CD14-positive monocyte (primary cell): ENCODE measurements at regions not wholly inside any gene's neighbourhood (a gene's known extent, or its start where the extent isn't known, plus 50 kb on each side); places are given as distances from the start of the nearest gene placed in this dataset.

ENCODE experiments used
- DNase-seq, 3 donors: peaks; one replicate each; pipeline ENCODE4 v3.0.0-alpha.2; 2011 to 2022
- H2AFZ ChIP-seq: 2 replicates; pipeline ENCODE4 v1.6.0; 2012; ENCODE audit warnings: mild to moderate bottlenecking, low read depth, low read length, inconsistent platforms; ENCODE audit not compliant: insufficient read depth, poor library complexity, severe bottlenecking
- H3K27ac ChIP-seq, 2 donors: 1 replicate in 1 of 2; 2 replicates in 1 of 2; pipeline ENCODE4 v1.5.1; 2012 to 2013; ENCODE audit warnings: low read length in 2 of 2, control low read depth in 1 of 2, inconsistent platforms in 1 of 2, low read depth in 1 of 2, mild to moderate bottlenecking in 1 of 2
- H3K27me3 ChIP-seq, 2 donors: one replicate each; pipeline versions ENCODE4 v1.6.0 to v1.6.1; 2011 to 2013; ENCODE audit warnings: low read length in 2 of 2; ENCODE audit not compliant: control insufficient read depth in 2 of 2, insufficient read depth in 2 of 2
- H3K36me3 ChIP-seq, 2 donors: replicated peaks in 1 of 2; 1 replicate in 1 of 2; 2 replicates in 1 of 2; pipeline versions ENCODE4 v1.5.1 to v1.6.1; 2012 to 2013; ENCODE audit warnings: low read length in 2 of 2, control low read depth in 1 of 2, inconsistent platforms in 1 of 2, mild to moderate bottlenecking in 1 of 2; ENCODE audit not compliant: insufficient read depth in 2 of 2, control insufficient read depth in 1 of 2
- H3K4me1 ChIP-seq, 2 donors: 1 replicate in 1 of 2; 2 replicates in 1 of 2; pipeline versions ENCODE4 v1.5.1 to v1.6.1; 2012 to 2013; ENCODE audit warnings: low read length in 2 of 2, control low read depth in 1 of 2, inconsistent platforms in 1 of 2, mild to moderate bottlenecking in 1 of 2, moderate library complexity in 1 of 2; ENCODE audit not compliant: insufficient read depth in 2 of 2, control insufficient read depth in 1 of 2
- H3K4me2 ChIP-seq: replicated peaks from 2 replicates; pipeline ENCODE3; 2012; ENCODE audit warnings: low read length, moderate library complexity, mild to moderate bottlenecking; ENCODE audit not compliant: poor library complexity, severe bottlenecking; ENCODE audit errors: extremely low read depth
- H3K4me3 ChIP-seq, 3 experiments: fragments of 200-600 bp in 1 of 3; sonication (generic) in 1 of 3; replicated peaks in 1 of 3; 1 replicate in 2 of 3; 2 replicates in 1 of 3; pipeline ENCODE4 v1.5.1; 2011 to 2013; ENCODE audit warnings: low read length in 3 of 3, mild to moderate bottlenecking in 3 of 3, control low read depth in 2 of 3, low read depth in 2 of 3, inconsistent platforms in 1 of 3, moderate library complexity in 1 of 3
- H3K79me2 ChIP-seq: 2 replicates; pipeline ENCODE4 v1.6.0; 2012; ENCODE audit warnings: mild to moderate bottlenecking, control low read depth, inconsistent platforms, low read length, moderate library complexity; ENCODE audit not compliant: insufficient read depth
- H3K9ac ChIP-seq: 2 replicates; pipeline ENCODE4 v1.6.0; 2017; ENCODE audit warnings: low read length, mild to moderate bottlenecking; ENCODE audit not compliant: insufficient read depth, poor library complexity, severe bottlenecking
- H3K9me3 ChIP-seq, 2 donors: replicated peaks in 1 of 2; 1 replicate in 1 of 2; 2 replicates in 1 of 2; pipeline versions ENCODE4 v1.5.1 to v1.6.1; 2012 to 2013; ENCODE audit warnings: low read length in 2 of 2, control low read depth in 1 of 2; ENCODE audit not compliant: control insufficient read depth in 1 of 2, insufficient read depth in 1 of 2
- H4K20me1 ChIP-seq: 2 replicates; pipeline ENCODE4 v1.6.0; 2012; ENCODE audit warnings: mild to moderate bottlenecking, low read length, control low read depth, moderate library complexity; ENCODE audit not compliant: insufficient read depth
- H3K27ac Mint-ChIP-seq, 7 donors: one replicate each; pipeline ENCODE4 v1.8.0; 2020; ENCODE audit warnings: mild to moderate bottlenecking in 7 of 7, mixed read lengths in 7 of 7, moderate library complexity in 6 of 7, inconsistent platforms in 2 of 7
- H3K27me3 Mint-ChIP-seq, 3 donors: one replicate each; pipeline ENCODE4 v1.8.0; 2021 to 2022; ENCODE audit warnings: low read depth in 3 of 3, mild to moderate bottlenecking in 3 of 3, mixed read lengths in 3 of 3, moderate library complexity in 3 of 3, inconsistent platforms in 1 of 3
- H3K36me3 Mint-ChIP-seq, 2 donors: one replicate each; pipeline ENCODE4 v1.8.0; 2020; ENCODE audit warnings: mixed read lengths in 2 of 2, inconsistent platforms in 1 of 2, mild to moderate bottlenecking in 1 of 2
- H3K4me1 Mint-ChIP-seq: one replicate; pipeline ENCODE4 v1.8.0; 2020; ENCODE audit warnings: mild to moderate bottlenecking, mixed read lengths
- H3K4me3 Mint-ChIP-seq, 2 donors: one replicate each; pipeline ENCODE4 v1.8.0; 2020; ENCODE audit warnings: mild to moderate bottlenecking in 2 of 2, mixed read lengths in 2 of 2, moderate library complexity in 1 of 2
- H3K9me3 Mint-ChIP-seq, 7 donors: one replicate each; pipeline ENCODE4 v1.8.0; 2020 to 2022; ENCODE audit warnings: mixed read lengths in 7 of 7, mild to moderate bottlenecking in 6 of 7, moderate library complexity in 6 of 7, inconsistent platforms in 2 of 7
- CTCF ChIP-seq: fragments of 200-600 bp; IDR thresholded peaks from one replicate; pipeline ENCODE4 v1.8.0; 2022; ENCODE audit warnings: antibody characterized with exemption, mild to moderate bottlenecking
- WGBS: methylation state at CpG from one replicate; pipeline ENCODE4 v1.1.5; 2013; ENCODE audit warnings: missing lambda C conversion rate; ENCODE audit not compliant: insufficient coverage; 5-methylcytosine and 5-hydroxymethylcytosine counted together
- intact Hi-C, 2 donors: fragments of 100-400 bp; cut with micrococcal nuclease; formaldehyde crosslinking; loops; one replicate each; pipeline versions ENCODE4 v1.15.0 to v1.15.1; 2023

- Histone ChIP-seq H3K79me2 (no peaks in the 10 kb centered on the region), H4K20me1 (no peaks in the 10 kb centered on the region), H3K4me2 (no peak overlapping the region), H3K27ac (no peak overlapping the region), H2AFZ (no peak overlapping the region), H3K9me3 (peaks cover 19 to 25% of the 10 kb centered on the region in 2 donors), H3K4me3 (no peak overlapping the region), H3K4me1 (no peaks in the 10 kb centered on the region), H3K36me3 (no peaks in the 10 kb centered on the region), H3K27me3 (no peaks in the 10 kb centered on the region), H3K9ac (no peak overlapping the region)
- Mint-ChIP-seq H3K36me3 (no peaks in the 10 kb centered on the region), H3K4me1 (no peaks in the 10 kb centered on the region), H3K9me3 (peaks cover 6 to 23% (median 11%) of the 10 kb centered on the region in 7 donors), H3K27ac (no peak overlapping the region), H3K27me3 (peaks cover 0 to 4% (median 0%) of the 10 kb centered on the region in 3 donors), H3K4me3 (no peak overlapping the region)
- TF ChIP-seq CTCF = no peak
- no CpG with 5 or more reads among the region's 2 CpGs for WGBS
- no peak for DNase-seq
- intact Hi-C loops = no loop called here
Measured at GRCh38 chr5:15267966-15268365, 232.0 kb upstream of the FBXL7 start.

GRCh38 chr5:15266841-15267240 is 233.1 kb upstream of the FBXL7 start:
- no peak overlapping the region for H3K4me2 ChIP-seq
- no peak overlapping the region for H2AFZ ChIP-seq
- Mint-ChIP-seq H3K27ac (no peak overlapping the region), H3K4me1 (no peaks in the 10 kb centered on the region), H3K4me3 (no peak overlapping the region), H3K36me3 (no peaks in the 10 kb centered on the region), H3K9me3 (peaks cover 2 to 17% (median 6%) of the 10 kb centered on the region in 7 donors), H3K27me3 (peaks cover 0 to 4% (median 0%) of the 10 kb centered on the region in 3 donors)
- no peak overlapping the region for H3K4me3 ChIP-seq
- intact Hi-C loops = no loop called here
- no peaks in the 10 kb centered on the region for H3K4me1 ChIP-seq
- H3K9ac ChIP-seq = no peak overlapping the region
- no peak overlapping the region for H3K27ac ChIP-seq
- no peaks in the 10 kb centered on the region for H3K36me3 ChIP-seq
- H3K27me3 ChIP-seq = no peaks in the 10 kb centered on the region
- WGBS = 63% methylated on average over 1 of the region's 1 CpG
- H3K9me3 ChIP-seq = peaks cover 19 to 25% of the 10 kb centered on the region in 2 donors
- TF ChIP-seq CTCF = no peak
- H3K79me2 ChIP-seq = no peaks in the 10 kb centered on the region
- H4K20me1 ChIP-seq = no peaks in the 10 kb centered on the region
- DNase-seq = no peak
